Hematopoietic multipotent progenitor cell treated with erythropoietin and hydrocortisone succinate and interleukin-3 and kit ligand, for 8 days (in vitro differentiated cells): ENCODE measurements at regions not wholly inside any gene's neighbourhood (a gene's known extent, or its start where the extent isn't known, plus 50 kb on each side); places are given as distances from the start of the nearest gene placed in this dataset.
"Not testable (repeated sequence)": the region's sequence is repeated elsewhere in the genome, so short reads cannot be mapped to it uniquely, and the experiment has no call there.

ENCODE experiments used
- DNase-seq: peaks from one replicate; pipeline ENCODE4 v3.0.0-alpha.2; 2015

DNA sequence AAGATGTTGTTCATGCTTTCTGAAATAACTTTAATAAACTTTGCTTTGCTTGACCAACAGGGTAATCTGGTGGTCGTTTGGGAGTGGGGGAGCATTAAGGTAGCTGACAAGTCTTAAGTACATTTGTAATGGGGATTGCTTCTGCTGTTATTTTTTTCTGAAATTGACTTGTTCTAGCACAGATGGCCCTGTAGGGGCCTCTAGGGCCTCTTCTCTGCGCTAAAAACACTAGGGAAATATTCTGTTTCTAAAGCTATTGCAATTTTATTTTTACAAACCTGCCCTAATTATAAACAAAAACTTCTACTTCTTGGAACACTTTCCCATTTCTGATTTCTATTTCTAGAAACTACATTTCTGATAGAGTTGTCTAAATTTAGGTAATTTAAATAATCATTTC is 191.3 kb upstream of the KCNJ3 start:
- DNase-seq = no peak

DNA sequence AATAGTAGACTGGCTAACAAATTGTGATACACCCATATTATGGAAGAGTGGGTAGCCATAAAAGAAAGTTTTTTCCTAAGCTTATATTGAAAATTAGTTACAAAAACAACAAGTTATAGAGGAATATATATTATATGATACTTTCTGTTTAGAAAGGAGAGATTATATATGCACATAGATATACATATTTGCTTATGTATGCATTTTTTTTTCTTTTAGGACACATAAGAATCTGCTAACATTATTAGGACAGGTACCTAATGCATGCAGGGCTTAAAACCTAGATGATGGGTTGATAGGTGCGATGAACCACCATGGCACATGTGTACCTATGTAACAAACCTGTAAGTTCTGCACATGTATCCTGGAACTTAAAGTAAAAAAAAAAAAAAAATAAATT is 179.6 kb upstream of the KCNJ3 start:
- no peak for DNase-seq

DNA sequence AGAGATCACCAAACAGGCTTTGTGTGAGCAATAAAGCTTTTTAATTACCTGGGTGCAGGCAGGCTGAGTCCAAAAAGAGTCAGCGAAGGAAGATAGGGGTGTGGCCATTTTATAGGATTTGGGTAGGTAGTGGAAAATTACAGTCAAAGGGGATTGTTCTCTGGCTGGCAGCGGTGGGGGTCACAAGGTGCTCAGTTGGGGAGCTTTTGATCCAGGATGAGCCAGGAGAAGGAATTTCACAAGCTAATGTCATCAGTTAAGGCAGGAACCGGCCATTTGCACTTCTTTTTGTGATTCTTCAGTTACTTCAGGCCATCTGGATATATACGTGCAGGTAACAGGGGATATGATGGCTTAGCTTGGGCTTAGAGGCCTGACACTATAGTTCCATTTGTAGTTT is 177.5 kb upstream of the KCNJ3 start:
- DNase-seq = not testable (repeated sequence)

DNA sequence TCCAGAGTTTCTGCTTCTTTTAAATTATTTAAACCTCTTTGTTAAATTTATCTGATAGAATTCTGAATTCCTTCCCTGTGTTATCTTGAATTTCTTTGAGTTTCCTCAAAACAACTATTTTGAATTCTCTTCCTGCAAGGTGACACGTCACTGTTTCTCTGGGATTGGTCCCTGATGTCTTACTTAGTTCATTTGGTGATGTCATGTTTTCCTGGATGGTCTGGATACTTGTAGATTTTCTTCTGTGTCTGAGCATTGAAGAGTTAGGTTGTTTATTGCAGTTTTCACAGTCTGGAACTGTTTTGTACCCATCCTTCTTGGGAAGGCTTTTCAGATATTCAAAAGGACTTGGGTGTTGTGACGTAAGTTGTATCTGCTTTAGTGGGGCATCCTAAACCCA is 172.3 kb upstream of the KCNJ3 start:
- no peak for DNase-seq

DNA sequence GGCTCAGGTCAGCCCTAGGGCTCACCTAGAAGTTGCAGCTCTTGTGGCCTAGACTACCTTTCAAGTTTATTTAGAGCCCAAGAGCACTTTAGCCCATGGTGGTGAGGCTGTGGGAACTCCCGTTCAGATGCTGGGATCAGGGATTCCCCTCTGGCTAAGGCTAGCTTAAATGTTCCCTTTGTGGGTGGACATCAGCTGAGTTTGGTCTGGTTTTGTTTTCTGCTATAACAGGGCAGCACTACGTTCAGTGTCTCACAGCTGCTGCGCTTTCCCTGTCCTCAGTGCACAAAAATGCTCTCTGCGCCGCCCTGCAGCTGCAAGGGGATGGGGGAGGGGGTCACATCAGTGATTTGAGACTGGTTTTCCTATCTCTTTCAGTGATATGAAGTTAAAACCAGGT is 170.5 kb upstream of the KCNJ3 start:
- no peak for DNase-seq

DNA sequence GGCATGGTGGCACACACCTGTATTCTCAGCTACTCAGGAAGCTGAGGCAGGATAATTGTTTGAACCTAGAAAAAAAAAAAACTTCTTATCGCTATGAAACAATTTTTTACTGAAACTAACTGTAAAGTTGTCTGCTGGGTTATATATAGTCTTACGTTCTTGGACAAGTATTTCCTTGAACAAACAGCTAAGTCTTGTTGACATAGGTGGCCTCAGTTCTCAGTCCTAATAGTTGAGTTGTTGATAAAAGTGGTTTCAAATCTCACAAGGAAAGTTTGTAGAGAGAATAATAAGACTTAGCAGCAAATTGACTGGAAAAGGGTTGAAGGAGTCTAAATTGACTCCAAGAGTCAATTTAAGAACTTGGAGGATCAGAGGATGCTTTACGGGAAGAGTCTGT is 166.5 kb upstream of the KCNJ3 start:
- no peak for DNase-seq

DNA sequence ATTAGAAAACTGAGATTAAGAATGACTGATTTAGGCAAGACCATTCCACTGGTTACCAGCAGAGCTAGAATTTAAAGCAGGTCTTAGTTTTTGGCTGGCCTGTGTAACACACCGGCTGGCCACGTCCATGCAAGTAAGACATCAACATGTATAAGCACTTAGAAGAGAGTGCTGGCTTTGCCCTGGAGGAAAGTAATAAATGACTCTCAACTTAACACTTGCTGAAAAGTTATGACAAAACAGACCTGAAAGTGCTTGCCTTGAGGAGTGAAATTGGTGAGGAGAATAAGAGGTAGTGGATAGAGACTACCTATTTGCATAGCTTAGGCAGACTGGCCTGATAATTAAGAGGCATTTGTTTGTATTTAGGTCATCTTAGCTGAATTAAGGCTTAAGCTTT is 165.7 kb upstream of the KCNJ3 start:
- no peak for DNase-seq

DNA sequence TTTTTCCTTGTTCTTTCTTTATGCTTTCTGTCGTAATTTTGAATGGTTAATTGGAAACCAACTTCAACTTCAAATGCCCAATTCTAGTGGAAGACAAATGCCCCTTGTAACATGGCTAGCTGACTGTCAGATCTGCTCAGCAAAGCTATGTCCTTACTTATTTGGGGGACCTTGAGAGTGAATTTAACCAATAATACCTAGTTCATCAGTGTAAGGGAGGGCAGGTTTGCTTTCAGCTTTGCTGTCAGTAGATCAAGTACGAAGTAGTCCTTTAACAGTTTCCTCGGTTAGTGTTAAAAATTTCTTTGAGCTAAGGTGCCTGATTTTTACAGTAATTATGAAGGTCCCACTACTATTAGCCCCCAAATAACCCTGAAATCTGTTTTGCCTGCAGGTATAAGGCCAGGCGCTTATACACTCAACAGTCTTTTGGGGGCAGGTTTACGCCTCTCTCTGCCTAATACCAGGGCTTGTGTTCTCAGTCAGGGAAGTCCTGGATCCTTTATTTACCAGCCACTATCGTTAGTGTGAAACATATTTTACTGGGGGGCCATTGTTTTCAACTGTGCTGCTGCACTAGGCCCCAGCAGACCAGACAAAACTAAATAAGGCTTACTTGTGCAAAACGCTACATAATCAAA is 165.1 kb upstream of the KCNJ3 start:
- no peak for DNase-seq

DNA sequence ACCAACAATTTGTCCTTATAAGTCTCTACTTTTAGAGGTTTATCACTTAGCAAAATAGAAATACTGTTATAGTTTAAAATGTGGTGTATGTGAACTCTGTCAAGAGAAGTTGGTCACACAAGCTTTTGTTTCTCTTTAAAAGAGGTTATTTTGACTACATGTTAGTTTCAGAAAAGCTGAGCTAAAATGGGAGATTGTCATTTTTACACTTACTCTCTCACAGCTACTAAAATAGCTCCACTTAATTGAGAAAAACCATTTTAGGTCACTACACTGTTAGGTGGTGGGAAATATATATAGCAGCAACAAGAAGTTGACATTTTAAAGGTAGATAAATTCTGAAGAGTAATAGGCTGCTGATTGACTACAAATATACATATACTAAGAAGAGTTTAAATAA is 161.5 kb upstream of the KCNJ3 start:
- no peak for DNase-seq

DNA sequence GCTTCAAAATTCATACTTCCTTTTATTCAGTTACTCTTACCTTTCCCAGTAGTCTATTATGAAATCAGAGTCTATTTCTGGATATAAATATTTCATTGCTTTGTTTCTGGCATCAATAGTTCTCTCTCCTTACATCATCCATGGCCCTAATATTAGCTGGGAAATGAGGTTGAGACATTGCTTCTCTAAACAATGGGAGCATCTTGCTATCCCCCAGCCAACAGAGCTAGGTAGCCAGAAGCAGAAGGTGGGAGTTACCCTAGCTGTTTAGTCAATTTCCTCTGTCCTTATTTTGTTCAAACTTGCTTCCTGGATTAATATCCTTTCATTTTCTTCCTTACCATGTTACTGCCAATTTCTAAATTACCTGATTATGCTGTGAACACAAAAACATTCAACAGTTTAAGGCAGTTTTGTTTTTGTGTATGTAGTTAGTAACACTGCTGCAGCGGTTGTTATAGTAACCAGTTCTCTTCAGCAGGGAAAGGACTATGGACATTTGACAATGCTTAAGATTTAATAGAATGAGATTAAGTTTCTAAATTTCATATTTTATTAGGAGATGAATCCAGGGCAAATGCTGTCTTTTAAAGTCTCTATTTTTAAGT is 160.5 kb upstream of the KCNJ3 start:
- no peak for DNase-seq

DNA sequence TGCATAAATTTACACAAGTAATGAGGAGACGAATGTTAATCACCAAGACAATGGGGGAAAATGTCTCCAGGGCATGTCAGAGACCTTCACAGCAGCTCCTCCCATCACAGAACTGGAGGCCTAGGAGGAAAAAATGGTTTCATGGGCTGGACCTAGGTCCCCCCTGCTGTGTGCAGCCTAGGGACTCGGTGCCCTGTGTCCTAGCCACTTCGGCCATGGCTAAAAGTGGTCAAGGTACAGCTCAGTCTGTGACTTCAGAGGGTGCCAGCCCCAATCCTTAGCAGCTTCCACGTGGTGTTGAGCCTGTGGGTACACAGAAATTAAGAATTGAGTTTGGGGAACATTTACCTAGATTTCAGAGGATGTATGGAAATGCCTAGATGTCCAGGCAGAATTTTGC is 152.2 kb upstream of the KCNJ3 start:
- DNase-seq = no peak

DNA sequence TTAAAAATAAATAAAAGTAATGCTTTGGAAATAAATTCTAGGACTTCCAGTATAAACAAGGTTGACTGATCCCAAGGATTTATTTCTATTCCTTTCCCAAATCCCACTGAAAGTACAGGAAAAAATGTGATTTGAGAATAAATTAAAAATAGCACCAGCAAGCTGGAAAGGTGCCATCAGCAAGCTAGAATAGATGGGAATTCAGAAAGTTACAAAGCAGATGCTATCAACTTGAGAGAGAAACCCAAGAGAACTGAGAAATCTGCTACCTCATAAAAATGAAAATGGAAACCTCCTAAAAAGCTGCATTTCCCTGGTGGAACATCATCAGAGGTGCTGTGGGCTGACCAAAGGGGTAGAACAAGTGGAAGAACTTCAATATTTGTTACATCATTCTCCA is 148.6 kb upstream of the KCNJ3 start:
- DNase-seq = no peak

DNA sequence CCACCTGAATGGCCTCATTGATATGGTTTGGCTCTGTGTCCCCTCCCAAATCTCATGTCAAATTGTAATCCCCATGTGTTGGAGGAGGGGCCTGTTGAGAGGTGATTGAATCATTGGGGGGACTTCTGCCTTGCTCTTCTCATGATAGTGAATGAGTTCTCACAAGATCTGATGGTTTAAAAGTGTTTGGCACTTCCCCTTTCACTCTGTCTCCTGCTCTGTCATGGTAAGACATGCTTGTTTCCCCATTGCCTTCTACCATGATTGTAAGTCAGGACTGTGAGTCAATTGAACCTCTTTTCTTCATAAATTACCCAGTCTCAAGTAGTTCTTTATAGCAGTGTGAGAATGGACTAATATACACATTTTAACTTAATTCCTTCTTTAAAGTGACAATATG is 146.8 kb upstream of the KCNJ3 start:
- DNase-seq = no peak

DNA sequence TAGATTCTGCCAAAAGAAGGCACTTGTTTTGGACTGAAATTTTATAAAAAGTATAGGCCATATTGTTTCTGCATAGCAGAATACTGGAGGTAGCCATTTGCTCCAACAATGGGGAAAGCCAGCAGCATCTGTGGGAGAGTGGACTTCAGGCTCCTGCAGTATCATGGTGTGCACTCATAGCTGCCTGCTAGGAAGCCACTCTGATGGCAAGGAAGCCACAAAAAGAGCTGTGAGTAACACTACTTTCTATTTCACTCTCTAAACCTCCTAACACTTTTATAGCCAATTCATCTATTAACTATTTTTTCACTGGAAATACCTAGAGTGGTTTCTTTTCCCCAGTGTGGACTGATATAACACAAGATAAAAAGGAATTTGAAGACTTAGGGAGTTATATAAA is 144.4 kb upstream of the KCNJ3 start:
- no peak for DNase-seq

DNA sequence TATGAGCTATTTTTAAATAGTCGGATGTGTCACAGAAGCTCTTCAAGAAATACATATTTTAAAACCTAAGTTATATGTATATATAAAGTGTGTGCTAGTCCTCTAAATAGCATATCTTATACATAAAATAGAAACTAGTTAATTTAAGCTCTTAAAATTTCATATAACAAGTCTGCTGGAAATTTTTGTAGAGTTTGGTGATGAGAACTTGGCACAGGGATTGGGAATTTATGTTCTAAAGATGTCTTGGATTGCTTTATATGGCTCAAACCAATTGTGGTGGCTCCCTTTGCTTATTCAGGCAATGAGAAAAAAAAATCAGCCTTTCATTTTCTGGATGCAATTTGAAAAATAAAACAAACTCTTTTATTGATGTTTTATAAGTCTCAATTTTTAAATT is 142.8 kb upstream of the KCNJ3 start:
- no peak for DNase-seq

DNA sequence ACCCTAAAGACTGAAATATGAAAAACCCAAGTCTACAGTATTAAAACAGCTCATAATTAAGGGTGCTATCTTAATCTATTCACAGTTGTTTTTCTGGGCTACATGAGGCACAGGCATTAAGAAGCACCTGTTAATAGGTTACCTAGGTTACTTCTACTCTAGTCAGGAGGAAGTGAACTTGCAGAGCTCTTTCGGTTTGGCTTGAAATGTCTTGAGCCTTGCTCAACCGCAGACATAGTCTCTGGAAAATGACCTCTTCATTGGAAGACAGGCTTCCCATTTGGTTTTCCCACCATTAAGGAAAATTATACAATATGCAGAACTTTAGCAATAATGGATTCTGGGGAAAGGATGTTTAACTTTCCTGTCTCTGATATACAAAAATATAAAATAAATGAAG is 142.3 kb upstream of the KCNJ3 start:
- no peak for DNase-seq

DNA sequence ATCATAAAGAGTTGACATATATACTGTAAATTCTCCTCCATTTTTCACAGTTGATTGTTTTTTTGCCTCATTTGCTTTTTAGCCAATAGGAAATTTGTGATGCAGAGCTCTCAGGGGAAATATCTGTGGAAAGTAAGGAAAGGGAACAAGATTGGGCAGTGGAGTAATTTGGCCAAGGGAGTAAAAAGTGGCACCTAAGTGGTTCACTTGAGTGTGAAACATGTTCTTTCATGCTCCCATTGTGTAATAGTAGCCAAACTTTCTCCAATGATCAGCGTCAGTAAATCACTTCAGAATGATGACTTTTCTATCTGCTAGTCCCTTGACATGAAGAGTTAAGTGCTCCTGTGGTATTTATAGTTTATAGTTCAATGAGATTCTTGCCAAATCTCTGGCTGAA is 141.9 kb upstream of the KCNJ3 start:
- no peak for DNase-seq

DNA sequence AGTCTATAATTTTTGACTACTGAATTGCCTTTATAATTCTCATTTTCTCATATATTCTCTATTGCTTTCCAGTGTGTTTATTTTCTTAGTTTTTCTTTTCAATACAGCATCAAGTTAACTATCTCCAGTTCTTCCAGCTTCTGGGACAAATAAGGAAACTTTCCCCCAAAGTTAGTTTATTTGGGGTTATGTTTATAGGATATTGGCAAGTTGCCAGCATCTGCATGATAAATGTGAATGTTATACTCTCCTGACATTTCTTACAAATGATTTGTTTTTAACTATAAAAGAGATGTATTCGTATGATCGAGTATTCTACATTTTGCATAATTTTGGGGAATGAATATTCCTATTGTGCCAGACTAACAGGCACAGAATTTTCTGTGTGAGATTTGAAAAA is 140.6 kb upstream of the KCNJ3 start:
- DNase-seq = no peak

DNA sequence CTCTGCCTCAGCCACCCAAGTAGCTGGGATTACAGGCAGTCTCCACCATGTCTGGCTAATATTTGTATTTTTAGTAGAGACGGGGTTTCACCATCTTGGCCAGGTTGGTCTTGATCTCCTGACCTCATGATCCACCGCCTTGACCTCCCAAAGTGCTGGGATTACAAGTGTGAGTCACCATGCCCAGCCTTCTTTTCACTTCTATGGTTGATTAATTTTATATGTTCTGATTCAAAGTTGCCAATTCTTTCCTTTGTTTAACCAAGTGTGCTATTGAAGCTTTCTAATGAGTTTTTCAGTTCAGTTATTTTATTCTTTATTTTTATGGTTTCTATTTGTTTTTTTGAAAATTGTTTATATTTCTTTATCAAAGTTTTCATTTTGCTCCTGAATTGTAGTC is 133.1 kb upstream of the KCNJ3 start:
- no peak for DNase-seq

DNA sequence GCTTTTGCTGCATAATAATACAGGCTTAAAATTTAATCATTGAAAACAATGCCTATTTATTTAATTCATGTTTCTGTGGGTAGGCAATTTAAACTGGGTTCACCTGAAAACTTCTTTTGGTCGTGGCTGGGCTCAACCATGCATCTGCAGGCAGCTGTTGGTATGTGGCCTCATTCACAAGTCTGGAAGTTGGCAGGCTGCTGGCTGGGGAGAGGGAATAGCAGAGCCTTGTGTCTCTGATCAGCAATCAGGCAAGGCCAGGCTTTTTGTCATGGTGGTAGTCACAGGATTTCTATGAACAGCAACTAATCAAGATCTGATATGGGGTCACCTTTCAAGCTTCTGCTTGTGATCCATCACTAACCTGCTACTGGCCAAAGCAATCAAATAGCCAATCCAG is 130.1 kb upstream of the KCNJ3 start:
- DNase-seq = no peak

DNA sequence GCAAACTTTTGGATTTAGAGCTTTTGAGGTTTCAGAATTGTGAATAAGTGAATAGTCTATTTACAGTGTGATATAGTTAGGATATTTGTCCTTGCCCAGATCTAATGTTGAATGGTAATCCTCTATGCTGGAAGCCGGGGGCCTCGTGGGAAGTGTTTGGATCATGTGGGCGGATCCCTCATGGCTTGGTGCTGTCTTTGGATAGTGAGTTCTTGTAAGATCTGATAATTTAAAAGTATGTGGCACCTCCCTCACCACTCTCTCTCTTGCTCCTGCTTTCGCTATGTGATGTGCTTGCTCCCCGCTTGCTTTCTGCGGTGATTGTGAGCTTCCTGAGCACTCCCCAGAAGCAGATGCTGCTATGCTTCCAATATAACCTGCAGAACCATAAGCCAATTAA is 128.0 kb upstream of the KCNJ3 start:
- no peak for DNase-seq

DNA sequence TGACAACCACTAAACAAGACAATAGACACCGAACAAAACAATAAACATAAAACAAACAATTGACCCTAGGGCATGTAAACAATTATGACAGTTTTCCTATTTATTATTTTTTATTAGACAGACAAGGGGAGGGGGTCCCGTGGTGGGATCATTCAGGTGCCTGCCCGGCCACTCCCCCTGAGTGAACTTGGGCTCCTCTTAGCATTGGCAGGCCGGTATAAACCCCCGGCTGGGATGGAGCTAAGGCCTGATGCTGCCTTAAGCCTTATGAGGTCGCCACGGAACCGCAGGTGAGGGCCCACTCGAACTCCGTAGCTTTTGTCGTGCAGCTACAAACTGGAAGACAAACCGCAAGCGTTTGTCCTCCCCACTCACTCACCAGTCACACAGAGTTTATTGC is 121.8 kb upstream of the KCNJ3 start:
- not testable (repeated sequence) for DNase-seq

DNA sequence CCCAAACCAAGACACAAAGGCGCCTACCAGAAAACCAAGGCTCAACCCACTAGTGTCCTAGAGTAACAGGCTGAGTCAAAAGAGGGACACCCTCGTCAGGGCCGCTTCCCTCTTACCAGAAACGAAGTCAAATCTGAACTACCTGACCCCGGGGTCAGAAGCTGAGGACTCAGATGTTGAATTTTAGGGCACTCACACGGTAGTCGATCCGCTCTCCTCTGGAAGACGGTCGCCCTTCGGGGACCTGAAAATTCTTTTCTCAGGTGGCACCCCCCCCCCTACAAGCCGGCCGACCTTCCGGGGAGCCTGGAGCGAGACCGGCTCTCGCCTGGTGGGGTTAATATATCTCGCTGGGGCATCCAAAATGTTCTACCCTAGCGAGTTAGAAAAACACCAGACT is 121.1 kb upstream of the KCNJ3 start:
- no peak for DNase-seq

DNA sequence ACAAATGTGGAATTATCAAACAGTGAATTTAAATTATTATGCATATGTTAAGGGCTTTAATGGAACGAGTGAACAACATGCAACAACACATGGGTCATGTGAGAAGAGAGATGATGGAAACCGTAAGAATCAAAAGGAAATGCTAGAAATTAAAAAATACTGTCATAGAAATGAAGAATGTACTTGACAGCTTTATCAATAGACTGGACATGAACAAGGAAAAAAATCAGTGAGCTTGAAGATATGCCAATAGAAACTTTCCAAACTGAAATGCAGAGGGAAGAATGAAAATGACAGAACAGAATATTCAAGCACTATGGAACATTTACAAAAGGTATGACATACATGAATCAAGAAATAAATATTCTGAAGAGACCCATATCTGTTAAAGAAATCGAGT is 117.7 kb upstream of the KCNJ3 start:
- DNase-seq = no peak

DNA sequence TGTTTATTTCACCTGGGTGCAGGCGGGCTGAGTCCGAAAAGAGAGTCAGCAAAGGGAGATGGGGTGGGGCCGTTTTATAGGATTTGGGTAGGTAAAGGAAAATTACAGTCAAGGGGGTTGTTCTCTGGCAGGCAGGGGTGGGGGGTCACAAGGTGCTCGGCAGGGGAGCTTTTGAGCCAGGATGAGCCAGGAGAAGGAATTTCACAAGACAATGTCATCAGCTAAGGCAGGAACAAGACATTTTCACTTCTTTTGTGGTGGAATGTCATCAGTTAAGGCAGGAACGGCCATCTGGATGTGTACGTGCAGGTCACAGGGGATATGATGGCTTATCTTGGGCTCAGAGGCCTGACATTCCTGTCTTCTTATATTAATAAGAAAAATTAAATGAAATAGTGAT is 115.8 kb upstream of the KCNJ3 start:
- DNase-seq = not testable (repeated sequence)

DNA sequence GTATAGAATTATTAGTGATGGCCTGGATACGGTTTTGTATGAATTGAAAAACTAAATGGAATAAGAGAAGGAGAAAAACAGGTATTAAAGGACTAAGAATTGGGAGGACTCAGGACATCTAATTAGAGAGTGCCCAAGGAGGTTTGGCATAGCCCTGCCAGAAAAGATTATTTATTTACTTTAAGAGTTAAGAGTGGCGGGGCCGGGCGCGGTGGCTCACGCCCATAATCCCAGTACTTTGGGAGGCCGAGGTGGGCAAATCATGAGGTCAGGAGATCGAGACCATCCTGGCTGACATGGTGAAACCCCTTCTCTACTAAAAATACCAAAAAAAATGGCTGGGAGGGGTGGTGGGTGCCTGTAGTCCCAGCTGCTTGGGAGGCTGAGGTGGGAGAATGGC is 115.2 kb upstream of the KCNJ3 start:
- not testable (repeated sequence) for DNase-seq
